Effector memory CD4-positive, alpha-beta T cell (primary cell): ENCODE measurements at regions not wholly inside any gene's neighbourhood (a gene's known extent, or its start where the extent isn't known, plus 50 kb on each side); places are given as distances from the start of the nearest gene placed in this dataset.

ENCODE experiments used
- DNase-seq, 3 donors: peaks; one replicate each; pipeline ENCODE4 v3.0.0-alpha.2; 2020
- H3K27ac ChIP-seq: 2 replicates; pipeline ENCODE4 v1.7.0; 2013; ENCODE audit warnings: mild to moderate bottlenecking, low read length, moderate library complexity; ENCODE audit not compliant: insufficient read depth, poor library complexity, severe bottlenecking
- H3K27me3 ChIP-seq: replicated peaks from 2 replicates; pipeline ENCODE4 v1.7.0; 2013; ENCODE audit warnings: mild to moderate bottlenecking, low read length; ENCODE audit not compliant: insufficient read depth, control insufficient read depth, poor library complexity, severe bottlenecking
- H3K36me3 ChIP-seq: 2 replicates; pipeline ENCODE4 v1.7.0; 2013; ENCODE audit warnings: mild to moderate bottlenecking, low read length, moderate library complexity; ENCODE audit not compliant: control insufficient read depth, insufficient read depth
- H3K4me1 ChIP-seq: 2 replicates; pipeline ENCODE4 v1.7.0; 2013; ENCODE audit warnings: low read length, mild to moderate bottlenecking; ENCODE audit not compliant: control insufficient read depth, insufficient read depth, poor library complexity, severe bottlenecking
- H3K4me3 ChIP-seq: 2 replicates; pipeline ENCODE4 v1.7.0; 2013; ENCODE audit warnings: low read length, low read depth, mild to moderate bottlenecking; ENCODE audit not compliant: insufficient read depth, poor library complexity, severe bottlenecking
- H3K9me3 ChIP-seq: 2 replicates; pipeline ENCODE4 v1.7.0; 2013; ENCODE audit warnings: mild to moderate bottlenecking, low read length, moderate library complexity; ENCODE audit not compliant: control insufficient read depth

DNA sequence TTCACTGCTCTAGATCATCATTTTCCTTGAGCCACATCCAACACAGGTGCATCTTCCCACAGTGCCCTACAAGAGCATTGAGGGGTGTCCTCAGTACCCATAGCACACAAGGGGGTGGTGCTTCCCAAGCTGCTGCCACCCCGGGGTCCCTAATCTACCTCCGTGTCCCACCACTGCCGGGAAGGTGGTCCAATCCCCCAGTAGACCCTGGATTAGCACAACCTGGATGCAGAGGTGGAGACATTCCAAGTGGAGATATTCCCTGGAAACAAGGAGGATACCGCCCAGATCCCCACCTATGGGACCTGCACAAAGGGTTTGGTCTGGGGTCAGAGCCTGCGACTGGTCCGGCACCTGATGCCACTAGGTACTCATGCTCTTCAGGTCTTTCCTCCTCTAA lies 284.8 kb upstream of the PPP2R2D start:
- H3K27ac ChIP-seq, result no peak overlapping the region
- H3K27me3 ChIP-seq, result no peaks in the 10 kb centered on the region
- no peaks in the 10 kb centered on the region for H3K9me3 ChIP-seq
- H3K4me3 ChIP-seq, result no peak overlapping the region
- no peaks in the 10 kb centered on the region for H3K4me1 ChIP-seq
- no peak for DNase-seq
- no peaks in the 10 kb centered on the region for H3K36me3 ChIP-seq

GRCh38 chr10:131617113-131617858 lies 283.5 kb upstream of the PPP2R2D start:
- no peaks in the 10 kb centered on the region for H3K36me3 ChIP-seq
- H3K9me3 ChIP-seq, result no peaks in the 10 kb centered on the region
- no peaks in the 10 kb centered on the region for H3K27me3 ChIP-seq
- no peak overlapping the region for H3K27ac ChIP-seq
- H3K4me1 ChIP-seq, result no peaks in the 10 kb centered on the region
- no peak overlapping the region for H3K4me3 ChIP-seq
- no peak for DNase-seq

DNA sequence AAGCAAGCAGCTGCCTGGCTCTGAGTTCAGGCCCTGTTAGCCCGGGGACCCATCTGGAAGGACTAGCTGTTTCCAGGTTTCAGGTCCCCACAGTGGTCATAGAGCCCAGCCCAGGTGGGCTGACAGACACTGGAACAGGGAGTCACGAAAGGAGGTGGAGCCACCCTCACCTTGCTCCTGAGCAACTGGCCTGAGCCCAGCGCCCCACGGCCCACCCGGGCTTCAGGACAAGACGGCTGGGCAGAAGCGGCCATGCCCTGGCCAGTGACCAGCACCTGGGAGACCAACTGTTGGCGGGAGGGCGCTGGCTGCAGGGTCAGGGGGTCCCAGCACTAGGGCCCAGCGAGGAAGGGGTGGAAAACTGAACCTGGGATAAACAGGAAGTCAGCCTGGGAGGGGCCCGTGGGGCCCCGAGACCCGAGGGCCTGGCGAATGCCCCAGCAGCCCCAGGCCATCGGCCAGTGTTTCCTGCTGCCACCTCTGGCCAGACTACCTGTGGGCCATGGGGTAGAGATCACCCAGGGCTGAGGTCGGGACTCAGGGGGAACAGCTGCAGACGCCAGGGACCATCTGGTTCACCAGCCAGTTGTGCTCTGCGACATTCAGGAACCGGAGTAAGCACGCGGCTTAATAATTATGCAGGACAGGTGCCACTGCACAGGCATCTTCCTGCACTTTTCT lies 282.1 kb upstream of the PPP2R2D start:
- Histone ChIP-seq H3K36me3 (no peaks in the 10 kb centered on the region), H3K27ac (no peak overlapping the region), H3K9me3 (no peaks in the 10 kb centered on the region), H3K4me3 (no peak overlapping the region), H3K27me3 (no peaks in the 10 kb centered on the region), H3K4me1 (no peaks in the 10 kb centered on the region)
- DNase-seq, result no peak

- H3K27me3 ChIP-seq, result no peaks in the 10 kb centered on the region
- no peak overlapping the region for H3K27ac ChIP-seq
- no peak for DNase-seq
These were observed 280.5 kb upstream of the PPP2R2D start for GRCh38 chr10:131620314-131620713.

GRCh38 chr10:131620904-131621303 lies 279.9 kb upstream of the PPP2R2D start:
- H3K36me3 ChIP-seq, result no peaks in the 10 kb centered on the region
- H3K4me3 ChIP-seq, result no peak overlapping the region
- H3K27me3 ChIP-seq, result no peaks in the 10 kb centered on the region
- DNase-seq, result no peak
- no peaks in the 10 kb centered on the region for H3K9me3 ChIP-seq
- no peaks in the 10 kb centered on the region for H3K4me1 ChIP-seq
- H3K27ac ChIP-seq, result no peak overlapping the region

More at GRCh38 chr10:131620314-131620713, 280.5 kb upstream of the PPP2R2D start:
- Histone ChIP-seq H3K4me3 (no peak overlapping the region), H3K4me1 (no peaks in the 10 kb centered on the region), H3K9me3 (no peaks in the 10 kb centered on the region), H3K36me3 (no peaks in the 10 kb centered on the region)

GRCh38 chr10:131621784-131622624 lies 278.8 kb upstream of the PPP2R2D start:
- Histone ChIP-seq H3K27me3 (no peaks in the 10 kb centered on the region), H3K36me3 (no peaks in the 10 kb centered on the region), H3K4me3 (no peak overlapping the region), H3K27ac (no peak overlapping the region), H3K4me1 (no peaks in the 10 kb centered on the region), H3K9me3 (no peaks in the 10 kb centered on the region)
- DNase-seq, result no peak

DNA sequence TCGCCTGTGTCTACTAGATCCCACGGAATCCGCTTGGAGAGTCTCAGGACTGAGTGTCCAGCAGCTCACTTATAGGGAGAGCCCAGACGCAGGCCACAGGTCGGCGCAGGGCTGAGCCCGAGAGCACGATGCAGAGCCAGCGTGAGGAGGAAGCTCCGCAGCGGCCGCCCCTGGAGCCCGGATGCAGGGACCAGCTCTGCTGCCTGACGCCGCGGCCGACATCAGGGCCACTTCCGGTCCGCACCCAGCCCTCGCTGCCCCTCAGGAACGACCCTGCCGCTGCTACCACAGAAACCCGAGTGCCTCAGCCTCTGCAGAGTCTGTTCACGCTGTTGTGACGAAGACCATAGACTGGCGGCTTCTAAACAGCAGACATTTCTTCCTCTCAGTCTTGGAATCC lies 275.8 kb upstream of the PPP2R2D start:
- Histone ChIP-seq H3K4me3 (no peak overlapping the region), H3K27me3 (no peaks in the 10 kb centered on the region), H3K4me1 (no peaks in the 10 kb centered on the region), H3K9me3 (no peaks in the 10 kb centered on the region), H3K27ac (no peak overlapping the region), H3K36me3 (no peaks in the 10 kb centered on the region)
- DNase-seq, result no peak

GRCh38 chr10:131626274-131626673 lies 274.5 kb upstream of the PPP2R2D start:
- H3K36me3 ChIP-seq, result no peaks in the 10 kb centered on the region
- no peaks in the 10 kb centered on the region for H3K9me3 ChIP-seq
- no peak overlapping the region for H3K27ac ChIP-seq
- H3K4me3 ChIP-seq, result no peak overlapping the region
- DNase-seq, result no peak
- no peaks in the 10 kb centered on the region for H3K27me3 ChIP-seq
- H3K4me1 ChIP-seq, result no peaks in the 10 kb centered on the region

GRCh38 chr10:131629026-131629770 lies 271.6 kb upstream of the PPP2R2D start:
- Histone ChIP-seq H3K36me3 (no peaks in the 10 kb centered on the region), H3K4me3 (no peak overlapping the region), H3K9me3 (no peaks in the 10 kb centered on the region), H3K4me1 (no peaks in the 10 kb centered on the region), H3K27ac (no peak overlapping the region), H3K27me3 (no peaks in the 10 kb centered on the region)
- no peak for DNase-seq
